HEK293 (cell line): ENCODE measurements at regions not wholly inside any gene's neighbourhood (a gene's known extent, or its start where the extent isn't known, plus 50 kb on each side); places are given as distances from the start of the nearest gene placed in this dataset.

Source experiments
- CTCF ChIA-PET: fragments of 350-600 bp; formaldehyde crosslinking; extraction: SDS; loops from one replicate; lab custom pipeline; 2021; ENCODE audit warnings: antibody characterized with exemption; lab: Yijun Ruan, JAX
- POLR2A ChIA-PET: fragments of 300-600 bp; formaldehyde crosslinking; extraction: SDS; loops from one replicate; lab custom pipeline; 2020; ENCODE audit warnings: antibody characterized with exemption, inconsistent platforms; lab: Yijun Ruan, JAX
- H3K27ac ChIP-seq: fragments of 200-500 bp; sonication (Bioruptor generic); 2 replicates; pipeline ENCODE4 v1.5.1; 2014; ENCODE audit warnings: low read depth, low read length, control low read depth, inconsistent platforms; ENCODE audit errors: extremely low read depth
- H3K36me3 ChIP-seq, 2 experiments: fragments of 200-500 bp in 1 of 2; sonication (Bioruptor generic) in 1 of 2; 1 replicate in 1 of 2; 2 replicates in 1 of 2; pipeline ENCODE4 v1.5.1; 2014 to 2017; ENCODE audit warnings: inconsistent platforms in 2 of 2, low read length in 2 of 2; ENCODE audit not compliant: control insufficient read depth in 2 of 2, insufficient read depth in 1 of 2
- H3K4me1 ChIP-seq: fragments of 200-500 bp; sonication (Bioruptor generic); 2 replicates; pipeline ENCODE4 v1.5.1; 2014; ENCODE audit warnings: mild to moderate bottlenecking, low read length, inconsistent platforms; ENCODE audit not compliant: control insufficient read depth, insufficient read depth
- H3K4me3 ChIP-seq: 2 replicates; pipeline ENCODE4 v1.5.1; 2011; ENCODE audit warnings: low read depth, mild to moderate bottlenecking, control low read depth, low read length, moderate library complexity
- H3K9me3 ChIP-seq: fragments of 200-500 bp; sonication (Bioruptor generic); 2 replicates; pipeline ENCODE4 v1.5.1; 2014; ENCODE audit warnings: low read depth, low read length, inconsistent platforms; ENCODE audit not compliant: control insufficient read depth, insufficient read depth
- GLI2 ChIP-seq: fragments of 450-650 bp; formaldehyde crosslinking; IDR thresholded peaks from 2 replicates; pipeline ENCODE4; 2017; ENCODE audit warnings: missing biosample characterization, missing genetic modification characterization, low read depth, borderline replicate concordance
- HOXC10 ChIP-seq: sonication (generic); formaldehyde crosslinking; IDR thresholded peaks from 2 replicates; pipeline ENCODE4 v1.8.1; 2023; ENCODE audit warnings: mild to moderate bottlenecking, missing genetic modification reagents
- SP7 ChIP-seq: fragments of 450-650 bp; formaldehyde crosslinking; IDR thresholded peaks from 2 replicates; pipeline ENCODE4 v1.5.1; 2016; ENCODE audit warnings: missing biosample characterization, missing genetic modification characterization
- TCF7L2 ChIP-seq: IDR thresholded peaks from 2 replicates; pipeline ENCODE4 v1.6.1; 2011; ENCODE audit warnings: low read depth, mild to moderate bottlenecking, inconsistent platforms, low read length, moderate library complexity, borderline replicate concordance
- ZNF121 ChIP-seq: fragments of 450-650 bp; formaldehyde crosslinking; IDR thresholded peaks from 2 replicates; pipeline ENCODE4 v1.5.1; 2016; ENCODE audit warnings: missing biosample characterization, missing genetic modification characterization
- ZNF146 ChIP-seq: fragments of 450-650 bp; formaldehyde crosslinking; IDR thresholded peaks from 2 replicates; pipeline ENCODE4 v1.5.1; 2016; ENCODE audit warnings: missing biosample characterization, missing genetic modification characterization
- ZNF202 ChIP-seq: fragments of 450-650 bp; formaldehyde crosslinking; IDR thresholded peaks from 2 replicates; pipeline ENCODE4 v1.5.1; 2016; ENCODE audit warnings: missing biosample characterization, missing genetic modification characterization, borderline replicate concordance
- ZNF433 ChIP-seq: fragments of 450-650 bp; formaldehyde crosslinking; IDR thresholded peaks from 2 replicates; pipeline ENCODE4 v1.5.1; 2016; ENCODE audit warnings: missing biosample characterization, missing genetic modification characterization, low read depth
- ZNF48 ChIP-seq: fragments of 450-650 bp; formaldehyde crosslinking; IDR thresholded peaks from 2 replicates; pipeline ENCODE4 v1.5.1; 2016; ENCODE audit warnings: missing biosample characterization, missing genetic modification characterization
- ZNF501 ChIP-seq: fragments of 450-650 bp; formaldehyde crosslinking; IDR thresholded peaks from 2 replicates; pipeline ENCODE4 v1.5.1; 2016; ENCODE audit warnings: missing biosample characterization, missing genetic modification characterization
- ZNF529 ChIP-seq: fragments of 450-650 bp; formaldehyde crosslinking; IDR thresholded peaks from 2 replicates; pipeline ENCODE4 v1.5.1; 2017; ENCODE audit warnings: missing genetic modification characterization, missing biosample characterization; ENCODE audit not compliant: insufficient replicate concordance
- ZNF549 ChIP-seq: fragments of 450-650 bp; IDR thresholded peaks from 2 replicates; pipeline ENCODE4 v1.5.1; 2018; ENCODE audit warnings: missing biosample characterization, missing genetic modification characterization, mild to moderate bottlenecking, inconsistent platforms, moderate library complexity
- ZNF596 ChIP-seq: fragments of 450-650 bp; IDR thresholded peaks from 2 replicates; pipeline ENCODE4 v1.5.0; 2018; ENCODE audit warnings: missing biosample characterization, mild to moderate bottlenecking, missing genetic modification characterization, moderate library complexity
- ZSCAN16 ChIP-seq: fragments of 450-650 bp; formaldehyde crosslinking; IDR thresholded peaks from 2 replicates; pipeline ENCODE4 v1.5.1; 2016; ENCODE audit warnings: missing biosample characterization, missing genetic modification characterization
- TF ChIP-seq, protein P1 (sequence below): fragments of 450-650 bp; formaldehyde crosslinking; IDR thresholded peaks from 2 replicates; pipeline ENCODE4 v1.5.1; 2016; ENCODE audit warnings: missing biosample characterization, missing genetic modification characterization
- TF ChIP-seq, protein P2 (sequence below): fragments of 450-650 bp; formaldehyde crosslinking; IDR thresholded peaks from 2 replicates; pipeline ENCODE4 v1.5.1; 2016; ENCODE audit warnings: missing biosample characterization, missing genetic modification characterization
- TF ChIP-seq, protein P3 (sequence below): fragments of 450-650 bp; formaldehyde crosslinking; IDR thresholded peaks from 2 replicates; pipeline ENCODE4 v1.5.1; 2016; ENCODE audit warnings: missing biosample characterization, missing genetic modification characterization

DNA sequence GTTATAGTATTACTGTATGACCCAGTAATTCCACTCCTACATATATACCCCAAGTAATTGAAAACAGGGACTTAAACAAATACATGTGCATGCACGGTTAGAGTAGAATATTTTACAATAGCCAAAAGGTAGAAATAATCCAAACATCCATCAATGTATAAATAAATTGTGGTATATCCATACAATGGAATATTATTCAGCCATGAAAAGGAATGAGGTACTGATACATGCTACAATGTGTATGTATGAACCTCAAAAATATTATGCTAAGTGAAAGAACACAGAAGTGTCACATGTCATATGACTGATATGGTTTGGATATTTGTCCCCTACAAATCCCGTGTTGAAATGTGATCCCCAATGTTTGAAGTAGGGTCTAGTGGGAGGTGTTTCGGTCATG, 560.8 kb upstream of the LARGE1 start:
- POLR2A ChIA-PET = no interaction called here
- H3K9me3 ChIP-seq = no peaks in the 10 kb centered on the region

DNA sequence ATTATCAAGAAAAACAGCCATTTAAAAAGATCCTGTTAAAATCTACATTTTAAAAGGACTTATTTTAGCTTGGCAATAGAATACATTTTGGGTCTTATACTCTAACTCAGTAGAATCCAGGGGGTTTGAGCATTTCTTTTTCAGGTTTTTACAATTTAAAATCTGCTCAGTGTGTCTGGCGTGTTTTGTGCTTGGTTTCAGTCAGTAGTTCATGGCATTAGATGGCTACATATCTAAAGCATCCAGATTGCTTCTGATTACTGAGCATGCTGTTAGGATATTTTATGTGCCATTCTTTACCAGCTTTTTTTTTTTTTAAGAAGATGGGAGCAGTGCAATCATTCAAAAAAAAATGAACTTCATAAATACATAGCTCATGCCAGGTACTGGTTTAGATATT, 566.1 kb upstream of the LARGE1 start:
- no peaks in the 10 kb centered on the region for H3K36me3 ChIP-seq
- no peak for TF ChIP-seq HOXC10 (CRISPR knock-in tag)
- TF ChIP-seq ZNF121 (tag by site-specific recombination) = no peak
- TF ChIP-seq TCF7L2 = no peak
- TF ChIP-seq, protein P1, sequence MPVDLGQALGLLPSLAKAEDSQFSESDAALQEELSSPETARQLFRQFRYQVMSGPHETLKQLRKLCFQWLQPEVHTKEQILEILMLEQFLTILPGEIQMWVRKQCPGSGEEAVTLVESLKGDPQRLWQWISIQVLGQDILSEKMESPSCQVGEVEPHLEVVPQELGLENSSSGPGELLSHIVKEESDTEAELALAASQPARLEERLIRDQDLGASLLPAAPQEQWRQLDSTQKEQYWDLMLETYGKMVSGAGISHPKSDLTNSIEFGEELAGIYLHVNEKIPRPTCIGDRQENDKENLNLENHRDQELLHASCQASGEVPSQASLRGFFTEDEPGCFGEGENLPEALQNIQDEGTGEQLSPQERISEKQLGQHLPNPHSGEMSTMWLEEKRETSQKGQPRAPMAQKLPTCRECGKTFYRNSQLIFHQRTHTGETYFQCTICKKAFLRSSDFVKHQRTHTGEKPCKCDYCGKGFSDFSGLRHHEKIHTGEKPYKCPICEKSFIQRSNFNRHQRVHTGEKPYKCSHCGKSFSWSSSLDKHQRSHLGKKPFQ (tag by site-specific recombination) = no peak
- TF ChIP-seq, all 188 proteins: peak for 0
- no peak overlapping the region for H3K27ac ChIP-seq
- H3K9me3 ChIP-seq = no peaks in the 10 kb centered on the region
- ChIA-PET POLR2A (interaction anchor here (0.6 kb wide), 1 partner anchor 659 kb away, joined by 4 read pairs; no protein-coding TSS in a partner anchor), CTCF (interaction anchor here (0.6 kb wide), 1 partner anchor 74 kb away, joined by 6 read pairs; no protein-coding TSS in a partner anchor)
- H3K4me1 ChIP-seq = no peaks in the 10 kb centered on the region
- H3K4me3 ChIP-seq = no peak overlapping the region

More for the DNA sequence above, 560.8 kb upstream of the LARGE1 start:
- no peaks in the 10 kb centered on the region for H3K36me3 ChIP-seq
- H3K4me3 ChIP-seq = no peak overlapping the region
- no peaks in the 10 kb centered on the region for H3K4me1 ChIP-seq
- H3K27ac ChIP-seq = no peak overlapping the region
- CTCF ChIA-PET = no interaction called here
- no peak for TF ChIP-seq ZNF596 (tag by site-specific recombination)
- peak; percentile 53; the same call in 1 of the 2 replicates for TF ChIP-seq ZNF146 (tag by site-specific recombination)

DNA sequence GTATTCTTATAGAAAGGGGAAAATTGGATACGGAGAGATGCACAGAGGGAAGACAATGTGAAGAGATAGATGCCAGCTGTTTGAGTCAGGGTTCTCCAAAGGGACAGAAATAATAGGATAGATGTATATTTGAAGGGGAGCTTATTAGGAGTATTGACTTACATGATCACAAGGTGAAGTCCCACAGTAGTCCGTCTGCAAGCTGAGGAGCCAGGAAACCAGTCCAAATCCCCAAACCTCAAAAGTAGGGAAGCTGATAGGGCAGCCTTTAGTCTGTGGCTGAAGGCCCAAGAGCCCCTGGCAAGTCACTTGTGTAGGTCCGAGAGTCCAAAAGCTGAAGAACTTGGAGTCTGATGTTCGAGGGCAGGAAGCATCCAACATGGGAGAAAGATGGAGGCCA, 569.6 kb upstream of the LARGE1 start:
- Histone ChIP-seq H3K27ac (no peak overlapping the region), H3K9me3 (no peaks in the 10 kb centered on the region), H3K4me1 (no peaks in the 10 kb centered on the region), H3K36me3 (no peaks in the 10 kb centered on the region), H3K4me3 (no peak overlapping the region)
- no peak for TF ChIP-seq ZNF549 (tag by site-specific recombination)
- TF ChIP-seq, protein P2, sequence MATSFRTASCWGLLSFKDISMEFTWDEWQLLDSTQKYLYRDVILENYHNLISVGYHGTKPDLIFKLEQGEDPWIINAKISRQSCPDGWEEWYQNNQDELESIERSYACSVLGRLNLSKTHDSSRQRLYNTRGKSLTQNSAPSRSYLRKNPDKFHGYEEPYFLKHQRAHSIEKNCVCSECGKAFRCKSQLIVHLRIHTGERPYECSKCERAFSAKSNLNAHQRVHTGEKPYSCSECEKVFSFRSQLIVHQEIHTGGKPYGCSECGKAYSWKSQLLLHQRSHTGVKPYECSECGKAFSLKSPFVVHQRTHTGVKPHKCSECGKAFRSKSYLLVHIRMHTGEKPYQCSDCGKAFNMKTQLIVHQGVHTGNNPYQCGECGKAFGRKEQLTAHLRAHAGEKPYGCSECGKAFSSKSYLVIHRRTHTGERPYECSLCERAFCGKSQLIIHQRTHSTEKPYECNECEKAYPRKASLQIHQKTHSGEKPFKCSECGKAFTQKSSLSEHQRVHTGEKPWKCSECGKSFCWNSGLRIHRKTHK (tag by site-specific recombination) = no peak
- no peak for TF ChIP-seq ZNF121 (tag by site-specific recombination)
- ChIA-PET CTCF (no interaction called here), POLR2A (no interaction called here)

DNA sequence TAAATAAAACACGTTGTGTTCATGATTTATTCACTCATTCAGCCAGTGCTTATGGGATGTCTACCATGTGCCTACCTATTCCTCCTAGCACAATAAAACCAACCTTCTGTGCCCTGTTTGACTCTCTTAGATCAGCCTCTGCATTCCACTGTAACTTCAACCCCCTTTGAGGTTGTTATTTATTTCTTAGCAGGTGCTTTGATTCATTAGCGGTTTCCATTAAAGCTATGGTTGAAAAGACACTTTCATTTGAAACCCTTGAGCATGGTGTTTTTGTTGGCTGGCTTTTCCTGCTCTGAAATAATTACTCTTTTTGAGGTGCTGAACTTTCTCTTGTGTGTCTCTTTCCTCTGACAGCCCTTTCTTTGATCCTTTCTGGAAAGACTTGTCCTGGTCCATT, 570.6 kb upstream of the LARGE1 start:
- Histone ChIP-seq H3K4me1 (no peaks in the 10 kb centered on the region), H3K27ac (no peak overlapping the region), H3K9me3 (no peaks in the 10 kb centered on the region), H3K4me3 (no peak overlapping the region), H3K36me3 (no peaks in the 10 kb centered on the region)
- TF ChIP-seq ZSCAN16 (no peak), ZNF529 (tag by site-specific recombination) (no peak), SP7 (tag by site-specific recombination) (no peak), ZNF48 (tag by site-specific recombination) (no peak)
- ChIA-PET POLR2A (no interaction called here), CTCF (no interaction called here)

DNA sequence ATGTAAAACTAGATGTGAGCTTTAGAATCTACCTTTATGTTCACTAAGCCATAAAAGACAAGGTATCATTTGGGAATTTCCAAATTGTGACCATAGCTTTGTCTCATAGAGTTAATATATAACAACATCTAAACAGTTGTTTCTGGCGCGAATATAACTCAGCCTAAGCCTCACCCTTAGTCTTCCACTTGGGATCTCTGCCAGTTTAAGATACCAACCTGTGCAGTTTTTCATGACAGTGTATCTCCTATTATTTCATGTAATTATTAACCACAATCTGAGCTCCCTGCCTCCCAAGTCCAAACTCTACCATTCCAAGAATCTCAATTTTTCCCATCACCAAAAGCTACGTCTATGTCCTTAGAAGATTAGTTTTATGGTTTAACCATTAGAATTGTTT, 572.5 kb upstream of the ISX start:
- H3K4me1 ChIP-seq = no peaks in the 10 kb centered on the region
- no peaks in the 10 kb centered on the region for H3K9me3 ChIP-seq
- H3K4me3 ChIP-seq = no peak overlapping the region
- no peaks in the 10 kb centered on the region for H3K36me3 ChIP-seq
- CTCF ChIA-PET = no interaction called here
- POLR2A ChIA-PET = no interaction called here
- no peak overlapping the region for H3K27ac ChIP-seq
- TF ChIP-seq, protein P3, sequence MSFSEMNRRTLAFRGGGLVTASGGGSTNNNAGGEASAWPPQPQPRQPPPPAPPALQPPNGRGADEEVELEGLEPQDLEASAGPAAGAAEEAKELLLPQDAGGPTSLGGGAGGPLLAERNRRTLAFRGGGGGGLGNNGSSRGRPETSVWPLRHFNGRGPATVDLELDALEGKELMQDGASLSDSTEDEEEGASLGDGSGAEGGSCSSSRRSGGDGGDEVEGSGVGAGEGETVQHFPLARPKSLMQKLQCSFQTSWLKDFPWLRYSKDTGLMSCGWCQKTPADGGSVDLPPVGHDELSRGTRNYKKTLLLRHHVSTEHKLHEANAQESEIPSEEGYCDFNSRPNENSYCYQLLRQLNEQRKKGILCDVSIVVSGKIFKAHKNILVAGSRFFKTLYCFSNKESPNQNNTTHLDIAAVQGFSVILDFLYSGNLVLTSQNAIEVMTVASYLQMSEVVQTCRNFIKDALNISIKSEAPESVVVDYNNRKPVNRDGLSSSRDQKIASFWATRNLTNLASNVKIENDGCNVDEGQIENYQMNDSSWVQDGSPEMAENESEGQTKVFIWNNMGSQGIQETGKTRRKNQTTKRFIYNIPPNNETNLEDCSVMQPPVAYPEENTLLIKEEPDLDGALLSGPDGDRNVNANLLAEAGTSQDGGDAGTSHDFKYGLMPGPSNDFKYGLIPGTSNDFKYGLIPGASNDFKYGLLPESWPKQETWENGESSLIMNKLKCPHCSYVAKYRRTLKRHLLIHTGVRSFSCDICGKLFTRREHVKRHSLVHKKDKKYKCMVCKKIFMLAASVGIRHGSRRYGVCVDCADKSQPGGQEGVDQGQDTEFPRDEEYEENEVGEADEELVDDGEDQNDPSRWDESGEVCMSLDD (tag by site-specific recombination) = no peak
- TF ChIP-seq GLI2 (tag by site-specific recombination) (no peak), ZNF202 (no peak), ZNF433 (tag by site-specific recombination) (no peak), ZNF501 (tag by site-specific recombination) (no peak)
